Upper lobe of right lung (tissue), 1 donor: ENCODE measurements at regions not wholly inside any gene's neighbourhood (a gene's known extent, or its start where the extent isn't known, plus 50 kb on each side); places are given as distances from the start of the nearest gene placed in this dataset.
"Not testable (repeated sequence)": the region's sequence is repeated elsewhere in the genome, so short reads cannot be mapped to it uniquely, and the experiment has no call there.

Source experiments
- ATAC-seq: fragments of 200-7000 bp; cut with Tn5 transposase; one replicate; pipeline ENCODE4 v1.9.1; 2020; ENCODE audit warnings: mild to moderate bottlenecking, moderate library complexity
- DNase-seq: peaks from one replicate; pipeline ENCODE4 v3.0.0-alpha.2; 2020
- H3K27ac ChIP-seq: fragments of 200-600 bp; one replicate; pipeline ENCODE4 v1.8.0; 2022
- H3K27me3 ChIP-seq: fragments of 200-600 bp; one replicate; pipeline ENCODE4 v1.8.0; 2022; ENCODE audit warnings: mild to moderate bottlenecking
- H3K36me3 ChIP-seq: fragments of 200-600 bp; one replicate; pipeline ENCODE4 v1.8.0; 2022
- H3K4me1 ChIP-seq: fragments of 200-600 bp; one replicate; pipeline ENCODE4 v1.8.0; 2022
- H3K4me3 ChIP-seq: fragments of 200-600 bp; one replicate; pipeline ENCODE4 v1.8.0; 2022; ENCODE audit warnings: mild to moderate bottlenecking
- H3K9me3 ChIP-seq: fragments of 200-600 bp; one replicate; pipeline ENCODE4 v1.8.0; 2022
- CTCF ChIP-seq: fragments of 200-600 bp; IDR thresholded peaks from one replicate; pipeline ENCODE4 v1.8.0; 2022; ENCODE audit warnings: antibody characterized with exemption
- intact Hi-C: fragments of 100-400 bp; cut with DNase I; formaldehyde crosslinking; loops from one replicate; pipeline ENCODE4 v1.11.0; 2022
- donor health status: DM: no; HTN: yes; CAD: no; lungs with severe emphysema.

DNA sequence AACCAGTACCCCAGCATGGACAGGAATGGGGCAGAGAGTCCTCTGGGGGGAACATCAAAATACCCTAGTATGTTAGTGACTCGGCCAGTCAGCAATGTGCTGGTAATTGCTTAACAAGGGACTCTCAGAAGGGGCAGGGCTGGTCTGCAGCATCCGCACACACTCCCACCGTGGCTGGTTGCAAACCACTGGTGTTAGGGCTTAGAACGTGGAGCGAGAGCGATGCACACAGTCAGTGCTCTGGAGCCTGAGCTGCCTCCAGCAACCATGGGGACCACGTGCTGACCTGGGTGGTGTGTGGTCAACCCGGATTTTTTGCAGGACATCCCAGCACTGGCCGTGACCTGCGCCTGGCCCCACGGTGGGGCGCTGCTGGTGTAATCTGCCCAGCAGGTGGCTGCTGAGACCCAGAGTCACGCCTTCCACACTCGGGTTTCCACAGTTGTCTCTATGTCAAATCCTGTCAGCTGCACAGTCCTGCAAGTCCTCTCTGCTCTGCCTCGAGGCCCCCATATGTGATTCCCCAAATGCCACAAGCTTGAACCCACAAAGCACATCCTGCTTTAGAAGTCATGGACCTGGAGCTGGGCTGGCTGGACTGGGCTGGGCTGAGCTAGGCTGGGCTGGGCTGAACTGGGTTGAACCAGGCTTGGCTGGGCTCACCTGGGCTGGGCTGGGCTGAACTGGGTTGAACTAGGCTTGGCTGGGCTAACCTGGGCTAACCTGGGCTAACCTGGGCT, 50.6 kb upstream of the GPC1 start:
- Histone ChIP-seq H3K27ac (no peak overlapping the region), H3K4me1 (peaks cover 4% of the 10 kb centered on the region), H3K4me3 (no peak overlapping the region), H3K27me3 (no peaks in the 10 kb centered on the region), H3K36me3 (no peaks in the 10 kb centered on the region), H3K9me3 (no peaks in the 10 kb centered on the region)
- no peak for TF ChIP-seq CTCF
- intact Hi-C loops: no loop called here
- no peak for ATAC-seq
- DNase-seq: peak; percentile 34

DNA sequence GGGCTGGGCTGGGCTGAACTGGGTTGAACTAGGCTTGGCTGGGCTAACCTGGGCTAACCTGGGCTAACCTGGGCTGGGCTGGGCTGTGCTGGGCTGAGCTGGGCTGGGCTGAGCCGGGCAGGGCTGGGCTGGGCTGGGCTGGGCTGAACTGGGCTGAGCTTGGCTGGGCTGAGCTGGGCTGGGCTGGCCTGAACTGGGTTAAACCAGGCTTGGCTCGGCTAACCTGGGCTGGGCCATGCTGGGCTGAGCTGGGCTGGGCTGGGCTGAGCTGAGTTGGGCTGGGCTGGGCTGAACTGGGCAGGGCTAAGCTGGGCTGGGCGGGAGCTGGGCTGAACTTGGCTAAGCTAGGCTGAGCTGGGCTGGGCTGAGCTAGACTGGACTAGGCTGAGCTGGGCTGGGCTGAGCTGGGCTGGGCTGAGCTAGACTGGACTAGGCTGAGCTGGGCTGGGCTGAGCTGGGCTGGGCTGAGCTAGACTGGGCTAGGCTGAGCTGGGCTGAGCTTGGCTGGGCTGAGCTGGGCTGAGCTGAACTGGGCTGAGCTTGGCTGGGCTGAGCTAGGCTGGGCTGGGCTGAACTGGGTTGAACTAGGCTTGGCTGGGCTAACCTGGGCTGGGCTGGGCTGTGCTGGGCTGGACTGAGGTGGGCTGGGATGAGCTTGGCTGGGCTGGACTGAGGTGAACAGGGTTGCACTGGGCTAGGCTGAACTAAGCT, 49.9 kb upstream of the GPC1 start:
- peak; percentile 60 for DNase-seq
- intact Hi-C loops, H3K4me1 ChIP-seq, H3K4me3 ChIP-seq, H3K9me3 ChIP-seq, H3K27ac ChIP-seq, H3K36me3 ChIP-seq, H3K27me3 ChIP-seq: not testable (repeated sequence)
- ATAC-seq: peak; percentile 6
